ENCODE measurements at regions not wholly inside any gene's neighbourhood (a gene's known extent, or its start where the extent isn't known, plus 50 kb on each side); places are given as distances from the start of the nearest gene placed in this dataset.
"Not testable (repeated sequence)": the region's sequence is repeated elsewhere in the genome, so short reads cannot be mapped to it uniquely, and the experiment has no call there.

DNA sequence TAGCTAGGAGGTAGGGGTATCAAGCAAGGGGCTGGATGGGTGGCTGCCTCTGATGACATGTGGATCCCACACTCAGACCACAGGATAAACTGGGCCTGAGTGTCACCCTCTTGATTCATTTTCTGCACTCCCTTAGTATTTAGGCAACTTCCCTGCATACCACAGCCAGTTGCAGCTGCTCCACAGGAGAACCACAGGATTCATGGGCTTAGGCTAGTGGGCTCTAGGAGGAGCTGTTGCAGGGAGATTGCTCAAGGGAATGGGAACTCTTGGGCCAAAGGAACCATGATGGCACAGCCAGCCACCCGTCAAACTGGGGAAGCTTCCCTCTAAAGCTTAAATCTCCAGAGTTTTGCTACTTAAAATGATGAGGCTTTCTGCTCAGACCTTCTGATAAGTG is 269.7 kb upstream of the ASIC2 start:
- DNase-seq (ENCODE audit: low read depth in 2 of 2) = no peak

DNA sequence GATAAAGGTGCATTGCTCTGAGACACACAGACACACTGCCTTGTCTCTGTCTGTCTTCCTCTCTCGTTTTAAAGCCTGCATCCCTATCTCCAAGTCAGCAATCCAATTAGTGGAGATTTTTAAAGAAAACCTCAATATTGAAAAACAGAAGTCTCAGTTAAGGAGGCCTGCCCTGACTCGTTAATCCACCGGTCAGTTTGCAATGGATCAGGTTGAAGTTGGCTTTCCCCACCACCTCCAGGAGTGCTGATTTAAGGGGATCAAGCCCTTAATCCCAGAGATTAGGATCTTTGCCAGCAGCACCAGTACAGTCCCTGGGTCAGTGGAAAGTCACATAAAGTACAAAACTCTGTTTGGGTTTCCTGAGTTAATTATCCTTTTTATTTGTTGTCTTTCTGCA is 271.1 kb upstream of the ASIC2 start:
- DNase-seq (ENCODE audit: low read depth in 2 of 2) = no peak

DNA sequence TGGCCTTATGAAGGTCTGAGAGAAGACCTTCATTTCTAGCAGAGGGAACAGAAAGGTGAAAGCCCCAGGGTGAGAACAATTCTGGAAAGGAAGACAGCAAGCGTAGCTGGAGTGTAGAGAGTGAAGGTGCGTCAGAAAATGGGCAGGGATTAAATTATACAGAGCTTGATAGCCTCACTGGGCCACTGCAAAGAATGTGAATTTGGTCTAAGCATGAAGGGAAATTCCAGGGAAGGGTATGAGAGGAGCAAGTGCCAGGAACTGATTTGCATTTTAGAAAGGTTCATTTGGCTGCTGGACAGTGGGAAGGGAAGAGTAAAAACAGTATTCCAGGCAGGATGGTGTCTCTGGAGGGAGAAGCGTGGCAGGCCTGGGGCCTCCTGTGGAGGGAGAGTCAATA is 274.1 kb upstream of the ASIC2 start:
- DNase-seq (ENCODE audit: low read depth in 2 of 2) = no peak

- no peak for DNase-seq (ENCODE audit: low read depth in 2 of 2)
Measured at GRCh38 chr17:33572615-33573014, 279.5 kb upstream of the ASIC2 start.

DNA sequence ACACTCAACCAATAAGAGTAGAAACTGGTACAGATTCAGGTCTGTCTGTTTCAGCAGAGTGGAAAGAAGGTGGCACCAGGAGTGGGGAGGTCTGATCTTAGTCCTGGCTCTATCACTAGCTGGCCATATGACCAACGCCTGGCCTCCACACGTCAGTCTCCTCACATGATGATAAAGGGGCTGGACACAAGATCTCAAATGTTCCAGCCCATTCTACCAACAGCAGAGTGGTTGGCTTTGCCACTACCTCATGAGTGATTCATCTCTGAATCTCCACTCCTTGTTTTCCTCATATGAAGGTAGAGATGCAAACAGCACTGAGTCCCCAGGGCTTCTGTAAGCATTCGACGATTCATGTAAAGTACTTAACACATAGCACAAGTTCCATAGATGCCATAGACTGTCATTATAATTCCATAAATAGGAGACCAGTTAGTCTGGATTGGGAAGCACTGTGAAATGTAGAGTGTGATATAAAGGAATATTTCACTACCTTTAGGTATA is 281.9 kb upstream of the ASIC2 start:
- no peak for DNase-seq (ENCODE audit: low read depth in 2 of 2)

- not testable (repeated sequence) for DNase-seq (ENCODE audit: low read depth in 2 of 2)
Measured at GRCh38 chr17:33579740-33580139, 286.6 kb upstream of the ASIC2 start.

DNA sequence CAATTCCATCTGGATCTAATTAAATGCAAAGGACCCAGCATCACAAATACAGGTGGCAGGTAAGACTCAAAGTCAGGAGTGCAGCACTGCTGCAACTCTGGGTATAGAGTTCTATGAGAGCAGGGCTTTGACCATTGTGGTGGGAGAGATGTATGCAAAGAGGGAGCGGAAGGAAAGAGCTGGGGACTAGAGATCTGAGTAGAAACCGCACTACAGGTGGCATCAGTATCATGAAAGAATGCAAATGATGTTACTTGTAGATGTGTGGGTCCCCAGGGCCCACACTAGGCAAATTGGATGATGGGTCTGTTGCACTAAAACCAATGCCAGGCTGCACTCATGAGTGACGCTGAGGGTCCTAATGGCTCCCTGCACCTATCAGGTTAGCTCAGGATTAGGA is 287.1 kb upstream of the ASIC2 start:
- no peak for DNase-seq (ENCODE audit: low read depth in 2 of 2)

GRCh38 chr17:33582661-33583060 is 289.6 kb upstream of the ASIC2 start:
- DNase-seq (ENCODE audit: low read depth in 2 of 2) = no peak

DNA sequence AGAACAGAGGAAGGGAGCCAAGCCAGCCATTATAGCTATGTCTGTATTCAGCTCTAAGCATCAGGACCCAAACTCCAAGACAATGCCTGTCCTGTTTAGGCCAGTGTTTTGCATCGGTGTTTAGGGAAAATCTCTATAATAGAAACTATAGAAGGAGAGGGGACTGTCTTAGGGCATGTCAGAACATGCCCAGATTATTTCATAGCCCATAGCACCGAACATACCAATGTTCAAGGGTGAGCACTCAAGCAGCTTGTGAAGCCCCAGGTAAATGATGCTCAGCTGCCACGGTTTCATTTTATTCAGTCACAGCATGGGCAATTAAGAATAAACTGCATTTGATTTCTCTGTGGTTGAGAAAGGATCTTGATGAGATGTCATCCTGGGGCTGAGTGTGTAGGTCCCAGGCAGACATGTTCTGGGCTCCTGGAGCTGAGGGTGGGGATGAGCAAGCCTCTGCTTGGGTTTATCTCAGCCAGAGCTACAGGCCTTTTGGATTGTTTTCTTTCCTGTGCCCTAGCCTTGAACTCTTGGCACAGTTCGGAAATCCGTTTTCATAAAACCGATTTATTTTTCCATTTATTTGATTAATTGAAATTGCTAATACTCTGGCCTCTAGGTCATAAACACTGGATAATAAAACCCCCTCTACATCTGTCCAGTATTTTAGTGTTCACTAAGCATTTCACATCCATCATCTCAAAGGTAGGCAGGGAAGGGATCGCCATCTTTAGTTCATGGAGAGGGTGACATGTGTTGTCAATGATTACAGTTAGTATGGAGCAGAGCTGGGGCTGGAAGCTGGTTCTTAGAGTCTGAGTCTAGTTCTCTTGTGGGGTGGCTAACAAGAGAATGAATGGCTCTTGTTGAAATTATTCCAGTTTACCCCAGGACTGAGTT is 290.7 kb upstream of the ASIC2 start:
- DNase-seq (ENCODE audit: low read depth in 2 of 2) = no peak

GRCh38 chr17:33593991-33594390 is 300.9 kb upstream of the ASIC2 start:
- DNase-seq (ENCODE audit: low read depth in 2 of 2) = no peak

GRCh38 chr17:33595828-33596227 is 302.7 kb upstream of the ASIC2 start:
- no peak for DNase-seq (ENCODE audit: low read depth in 2 of 2)

DNA sequence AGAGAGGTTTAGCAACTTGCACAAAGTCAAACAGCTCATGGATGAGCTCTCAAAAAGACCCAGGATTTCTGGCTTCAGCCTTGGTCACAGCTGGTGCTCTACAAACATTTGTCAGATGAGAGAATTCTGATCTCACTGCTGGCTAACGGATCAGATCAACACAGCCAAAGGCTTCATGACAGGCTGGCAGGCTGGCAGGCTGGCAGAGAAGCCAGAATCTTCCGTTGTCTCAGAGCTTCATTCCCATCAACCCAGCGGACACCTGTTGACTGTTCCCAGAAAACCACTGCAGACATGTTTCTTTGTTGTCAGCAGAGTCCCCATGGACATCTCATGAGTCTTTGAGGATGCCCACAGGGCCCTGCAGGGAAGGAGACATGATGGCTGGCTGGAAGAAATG is 303.8 kb upstream of the ASIC2 start:
- no peak for DNase-seq (ENCODE audit: low read depth in 2 of 2)

DNA sequence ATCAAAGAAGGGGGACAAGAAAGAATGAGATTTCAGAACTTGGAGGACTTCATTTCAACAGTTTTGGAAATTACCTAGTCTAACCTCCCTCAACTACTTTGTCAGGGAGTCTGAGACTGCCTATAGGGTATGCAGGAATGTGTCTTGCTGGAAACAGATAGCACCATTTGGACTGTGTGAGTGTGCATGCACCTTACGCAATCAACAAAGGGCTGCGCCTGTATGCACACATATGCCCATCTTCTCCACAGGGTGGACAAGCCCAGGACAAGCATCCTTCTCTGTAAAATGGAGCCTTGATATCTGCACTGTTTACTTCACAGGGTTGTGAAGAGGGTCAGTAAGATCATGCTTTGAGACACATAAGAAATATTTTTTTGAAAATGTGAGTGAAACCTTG is 305.7 kb upstream of the ASIC2 start:
- DNase-seq (ENCODE audit: low read depth in 2 of 2) = no peak

DNA sequence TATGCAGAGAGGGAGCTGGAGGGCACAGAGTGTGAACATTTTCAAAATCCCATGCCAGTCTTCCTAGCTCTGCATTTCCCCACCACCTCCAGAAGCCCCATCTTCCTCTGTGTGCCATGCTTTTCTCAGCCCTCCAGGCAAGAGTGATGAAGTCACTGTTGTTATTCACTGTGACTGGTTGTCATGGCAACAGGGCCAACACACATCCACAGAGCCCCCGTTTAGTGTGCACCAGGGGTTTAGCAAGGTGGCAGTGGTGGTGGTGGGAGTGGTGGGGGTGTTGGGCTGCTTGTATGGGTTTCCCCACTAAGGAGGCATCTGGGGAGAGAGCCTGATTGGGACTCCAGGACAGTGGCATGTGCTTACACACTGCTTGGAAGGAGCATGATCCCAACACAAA is 309.9 kb upstream of the ASIC2 start:
- no peak for DNase-seq (ENCODE audit: low read depth in 2 of 2)

- no peak for DNase-seq (ENCODE audit: low read depth in 2 of 2)
Measured at GRCh38 chr17:33603789-33604188, 310.7 kb upstream of the ASIC2 start.

DNA sequence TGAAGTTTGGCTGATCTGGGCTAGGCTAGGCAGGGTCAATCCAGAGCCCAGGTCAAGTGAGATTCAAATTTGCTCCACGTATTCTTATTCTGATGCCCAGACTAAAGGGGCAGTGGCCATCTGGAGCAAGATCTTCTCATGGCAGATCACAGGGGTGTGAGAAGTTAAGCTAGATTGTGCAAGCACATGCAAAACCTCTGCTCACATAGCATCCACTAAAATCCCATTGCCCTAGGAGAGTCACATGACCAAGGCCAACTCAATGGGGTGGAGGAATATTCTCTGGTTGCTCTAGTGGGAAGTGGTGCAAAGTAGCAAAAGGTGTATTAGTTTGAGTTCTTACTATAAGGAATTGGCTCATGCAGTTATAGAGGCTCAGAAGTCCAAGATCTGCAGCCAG is 318.4 kb upstream of the ASIC2 start:
- no peak for DNase-seq (ENCODE audit: low read depth in 2 of 2)

DNA sequence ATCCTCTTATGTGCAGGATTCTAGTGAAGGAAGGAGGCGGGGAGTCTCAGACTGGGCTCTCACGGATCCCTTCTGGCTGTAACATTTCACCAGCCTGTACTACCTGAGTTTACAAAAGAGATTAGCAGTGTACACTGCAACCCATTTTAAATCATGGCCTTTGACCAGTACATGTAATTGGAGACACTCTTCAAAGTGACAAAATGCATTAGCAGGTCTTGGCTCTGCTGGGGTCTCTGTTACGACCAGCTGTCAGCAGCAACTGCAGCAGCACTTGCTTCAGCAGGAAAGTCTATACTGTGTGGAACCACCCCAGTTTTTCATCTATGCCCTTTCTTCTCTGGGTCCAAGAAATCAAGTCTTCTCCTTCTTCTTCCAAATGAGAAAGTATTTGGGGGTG is 322.8 kb upstream of the ASIC2 start:
- no peak for DNase-seq (ENCODE audit: low read depth in 2 of 2)

DNA sequence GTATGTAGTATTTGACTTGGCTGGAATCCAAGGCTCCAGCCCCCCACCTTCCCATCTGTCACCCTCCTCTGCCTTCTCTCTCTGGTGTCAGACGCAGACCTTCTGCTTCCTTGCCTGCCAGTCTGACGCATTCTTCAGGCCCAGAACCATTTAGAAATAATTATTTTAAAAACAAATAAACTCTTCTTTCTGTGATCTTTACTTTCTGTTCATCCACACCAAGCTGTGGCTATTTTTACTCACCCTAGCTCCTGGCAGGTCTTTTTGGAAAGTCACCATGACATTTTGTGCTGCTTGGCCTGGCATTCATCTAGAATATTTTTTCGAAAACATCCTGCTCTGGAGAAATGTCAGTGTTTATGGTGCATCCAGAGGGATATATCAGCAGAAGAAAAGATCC is 330.7 kb upstream of the ASIC2 start:
- DNase-seq (ENCODE audit: low read depth in 2 of 2) = no peak

DNA sequence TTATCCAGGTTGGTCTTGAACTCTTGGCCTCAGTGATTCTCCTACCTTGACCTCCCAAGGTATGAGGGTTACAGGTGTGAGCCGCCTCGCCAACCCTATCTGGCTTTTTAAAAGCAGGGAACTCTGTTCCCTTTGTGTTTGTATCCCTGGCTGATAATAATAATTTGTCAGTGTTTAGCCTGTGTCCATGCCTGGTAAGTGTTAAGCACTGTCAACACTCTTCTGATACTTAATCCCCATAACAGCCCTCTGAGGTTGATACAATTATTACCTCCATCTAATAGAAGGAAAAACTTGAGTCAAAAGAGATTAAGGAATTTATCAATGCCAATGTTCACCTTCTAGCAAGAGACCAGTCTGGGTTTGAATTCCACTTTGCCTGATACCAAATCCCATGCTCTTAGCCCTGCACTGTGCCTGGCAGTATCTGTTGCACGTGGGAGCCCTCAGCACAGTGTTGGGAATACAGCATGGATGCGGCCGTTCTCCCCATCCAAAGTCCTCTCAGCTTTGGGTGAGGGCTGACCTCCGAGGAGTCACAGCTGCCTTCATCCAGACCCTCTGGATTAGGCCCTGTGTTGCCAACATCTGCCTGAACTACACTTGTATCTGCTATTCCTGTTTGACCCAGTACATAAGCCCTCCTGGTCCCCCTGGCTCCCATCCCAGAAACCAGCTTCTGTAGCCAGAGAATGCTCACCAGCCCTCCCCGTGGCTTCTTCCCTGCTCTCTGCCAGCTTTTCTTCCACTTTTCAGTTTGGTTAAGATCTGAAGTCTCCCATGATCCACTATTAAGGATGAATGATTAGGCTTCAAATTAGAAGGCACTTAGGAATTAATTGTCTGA is 335.6 kb upstream of the ASIC2 start:
- DNase-seq (ENCODE audit: low read depth in 2 of 2) = no peak

DNA sequence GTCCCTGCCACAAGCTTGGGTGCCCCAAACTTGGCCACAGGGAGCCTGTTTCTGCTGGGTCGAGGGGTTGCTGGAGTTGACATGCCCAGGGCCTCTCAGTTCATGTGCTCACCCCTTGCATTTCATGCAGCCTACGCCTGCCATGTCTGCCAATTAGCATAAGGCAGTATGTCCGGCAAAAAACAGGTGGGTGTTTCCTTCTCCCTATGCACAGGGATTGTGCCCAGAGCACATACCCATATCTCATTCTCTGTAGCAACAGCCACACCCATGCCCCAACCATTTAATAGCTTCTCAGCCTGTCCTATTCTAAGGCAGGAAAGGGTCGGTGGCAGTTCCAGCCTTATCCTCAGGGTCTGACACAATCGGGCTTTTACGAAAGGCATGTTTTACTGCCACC is 340.4 kb upstream of the ASIC2 start:
- no peak for DNase-seq (ENCODE audit: low read depth in 2 of 2)

DNA sequence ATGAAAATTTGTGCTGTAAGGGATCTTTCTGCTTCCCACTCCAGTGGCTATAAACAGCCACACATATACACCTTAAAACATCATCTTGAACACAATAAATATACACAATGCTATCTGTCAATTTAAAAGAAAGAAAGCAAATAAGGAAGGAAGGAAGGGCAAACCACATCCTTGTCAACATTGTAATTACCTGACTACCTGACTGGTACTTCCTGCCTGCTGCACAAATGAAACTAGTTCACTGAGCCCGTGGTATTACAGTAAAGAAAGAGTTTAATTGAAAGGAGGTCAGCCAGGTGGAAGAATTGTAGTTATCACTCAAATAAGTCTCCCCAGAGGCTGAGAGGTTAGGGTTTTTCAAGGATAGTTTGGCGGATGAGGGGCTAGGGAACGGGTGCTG is 344.4 kb upstream of the ASIC2 start:
- DNase-seq (ENCODE audit: low read depth in 2 of 2) = no peak

DNA sequence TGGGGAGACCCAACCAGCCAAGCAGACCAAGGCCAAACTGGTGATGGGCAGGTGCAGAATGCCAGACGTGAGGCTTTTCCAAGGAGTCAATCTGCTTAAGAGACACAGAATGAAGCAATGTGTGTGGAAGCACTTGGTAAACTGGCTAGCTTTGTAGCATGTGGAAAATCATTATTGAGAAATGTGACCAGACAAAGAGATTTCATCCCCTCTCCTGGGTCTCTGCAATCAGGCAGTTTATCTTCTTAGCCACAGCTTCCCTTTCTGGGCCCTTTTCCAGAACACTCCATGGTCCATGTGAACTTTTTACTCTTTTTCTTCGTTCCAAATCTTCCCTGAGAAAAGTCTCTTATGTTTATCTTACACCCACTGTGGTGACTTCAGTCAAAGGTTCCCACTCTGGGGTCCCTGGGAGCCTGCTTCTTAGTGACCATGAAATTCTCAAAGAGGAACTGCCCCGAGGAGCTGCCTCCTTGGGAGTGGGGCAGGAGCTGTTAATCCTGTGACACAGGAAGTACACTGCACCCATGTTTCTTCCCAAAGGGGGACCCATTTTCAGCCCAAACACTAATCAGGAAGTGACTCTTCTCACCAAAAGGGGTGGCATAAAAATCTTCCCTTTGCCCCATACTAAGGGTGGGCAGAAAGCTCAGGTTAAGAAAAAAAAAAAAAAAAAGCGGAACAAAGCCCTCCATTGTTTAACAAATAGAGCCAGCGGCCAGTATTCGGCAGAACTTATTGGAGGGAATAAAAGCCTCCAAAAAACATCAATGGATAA is 346.2 kb upstream of the ASIC2 start:
- DNase-seq (ENCODE audit: low read depth in 2 of 2) = no peak

Data from stimulated activated CD4-positive, alpha-beta T cell treated with anti-CD3 and anti-CD28 coated beads, Interleukin-12 subunit alpha, Interleukin-12 subunit beta, amount 100 ng/mL, for 24 hours (primary cell).